ENCODE measurements at regions not wholly inside any gene's neighbourhood (a gene's known extent, or its start where the extent isn't known, plus 50 kb on each side); places are given as distances from the start of the nearest gene placed in this dataset.

GRCh38 chr5:15334551-15335266, 165.3 kb upstream of the FBXL7 start:
- intact Hi-C loops (cut with DNase I) = no loop called here
- no peak overlapping the region for H3K27ac ChIP-seq
- WGBS = 70% methylated on average over 4 of the region's 4 CpGs

GRCh38 chr5:15333091-15333490, 166.9 kb upstream of the FBXL7 start:
- Histone ChIP-seq H3K4me3 (no peak overlapping the region), H3K9me3 (no peaks in the 10 kb centered on the region), H3K4me1 (replicated peaks) (no peaks in the 10 kb centered on the region), H3K27ac (no peak overlapping the region), H3K36me3 (no peaks in the 10 kb centered on the region), H3K27me3 (replicated peaks; ENCODE audit: insufficient read depth) (no peaks in the 10 kb centered on the region)
- no peak for DNase-seq (ENCODE audit: low spot score)
- 97% methylated on average over 1 of the region's 1 CpG for whole genome bisulfite sequencing
- intact Hi-C loops (cut with DNase I) = no loop called here
- TF ChIP-seq POLR2AphosphoS5 (IDR thresholded peaks at IDR 0.05) (no peak), POLR2A (IDR thresholded peaks at IDR 0.05) (no peak), CTCF (IDR thresholded peaks at IDR 0.05) (no peak)

More at GRCh38 chr5:15334551-15335266, 165.3 kb upstream of the FBXL7 start:
- no peaks in the 10 kb centered on the region for H3K36me3 ChIP-seq
- H3K4me1 ChIP-seq (replicated peaks) = no peaks in the 10 kb centered on the region
- TF ChIP-seq POLR2AphosphoS5 (IDR thresholded peaks at IDR 0.05) (no peak), CTCF (IDR thresholded peaks at IDR 0.05) (no peak), POLR2A (IDR thresholded peaks at IDR 0.05) (no peak)
- H3K4me3 ChIP-seq = no peak overlapping the region
- DNase-seq (ENCODE audit: low spot score) = no peak
- H3K9me3 ChIP-seq = no peaks in the 10 kb centered on the region
- no peaks in the 10 kb centered on the region for H3K27me3 ChIP-seq (replicated peaks; ENCODE audit: insufficient read depth)

GRCh38 chr5:15326932-15327331, 173.0 kb upstream of the FBXL7 start:
- no peaks in the 10 kb centered on the region for H3K4me1 ChIP-seq (replicated peaks)
- H3K9me3 ChIP-seq = no peaks in the 10 kb centered on the region
- H3K36me3 ChIP-seq = no peaks in the 10 kb centered on the region
- H3K27ac ChIP-seq = no peak overlapping the region
- no peaks in the 10 kb centered on the region for H3K27me3 ChIP-seq (replicated peaks; ENCODE audit: insufficient read depth)
- H3K4me3 ChIP-seq = no peak overlapping the region
- TF ChIP-seq POLR2A (IDR thresholded peaks at IDR 0.05) = no peak
- no peak for TF ChIP-seq CTCF (IDR thresholded peaks at IDR 0.05)
- no peak for TF ChIP-seq POLR2AphosphoS5 (IDR thresholded peaks at IDR 0.05)
- no peak for DNase-seq (ENCODE audit: low spot score)
- intact Hi-C loops (cut with DNase I) = no loop called here

- Histone ChIP-seq H3K27me3 (replicated peaks; ENCODE audit: insufficient read depth) (no peaks in the 10 kb centered on the region), H3K4me1 (replicated peaks) (no peaks in the 10 kb centered on the region), H3K36me3 (no peaks in the 10 kb centered on the region), H3K9me3 (no peaks in the 10 kb centered on the region), H3K4me3 (no peak overlapping the region), H3K27ac (no peak overlapping the region)
- WGBS = 86% methylated on average over 4 of the region's 4 CpGs
- no peak for DNase-seq (ENCODE audit: low spot score)
- TF ChIP-seq CTCF (IDR thresholded peaks at IDR 0.05) = no peak
- no peak for TF ChIP-seq POLR2A (IDR thresholded peaks at IDR 0.05)
- no peak for TF ChIP-seq POLR2AphosphoS5 (IDR thresholded peaks at IDR 0.05)
- intact Hi-C loops (cut with DNase I) = no loop called here
Measured at GRCh38 chr5:15326471-15326870, 173.5 kb upstream of the FBXL7 start.

GRCh38 chr5:15322421-15322820, 177.6 kb upstream of the FBXL7 start:
- Histone ChIP-seq H3K27me3 (replicated peaks; ENCODE audit: insufficient read depth) (no peaks in the 10 kb centered on the region), H3K36me3 (no peaks in the 10 kb centered on the region), H3K27ac (no peak overlapping the region), H3K4me1 (replicated peaks) (no peaks in the 10 kb centered on the region), H3K9me3 (no peaks in the 10 kb centered on the region), H3K4me3 (no peak overlapping the region)
- intact Hi-C loops (cut with DNase I) = no loop called here
- no peak for DNase-seq (ENCODE audit: low spot score)
- no peak for TF ChIP-seq POLR2AphosphoS5 (IDR thresholded peaks at IDR 0.05)
- TF ChIP-seq CTCF (IDR thresholded peaks at IDR 0.05) = no peak
